GM18909 (cell line): ENCODE measurements at regions not wholly inside any gene's neighbourhood (a gene's known extent, or its start where the extent isn't known, plus 50 kb on each side); places are given as distances from the start of the nearest gene placed in this dataset.

Experiments
- ATAC-seq: cut with Tn5 transposase; IDR thresholded peaks from one replicate; pipeline ENCODE4 v1.9.1; 2021; ENCODE audit warnings: mild to moderate bottlenecking; ENCODE audit not compliant: unreplicated experiment, poor library complexity

DNA sequence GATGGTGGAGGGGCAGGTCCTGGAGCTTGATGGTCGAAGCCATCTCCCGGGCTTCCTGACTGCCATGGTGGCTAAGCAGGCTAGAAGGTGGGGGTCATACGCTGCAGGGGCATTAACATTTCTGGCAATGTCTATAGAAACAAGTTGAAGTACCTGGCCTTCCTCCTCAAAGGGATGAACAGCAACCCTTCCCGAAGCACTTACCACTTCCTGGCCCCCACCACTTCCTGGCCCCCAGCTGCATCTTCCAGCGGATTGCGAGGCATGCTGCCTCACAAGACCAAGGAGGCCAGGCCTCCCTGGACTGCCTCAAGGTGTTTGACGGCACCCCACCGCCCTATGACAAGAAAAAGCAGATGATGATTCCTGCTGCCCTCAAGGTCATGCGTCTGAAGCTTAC is 97.0 kb upstream of the MOCS2 start:
- ATAC-seq: no peak

DNA sequence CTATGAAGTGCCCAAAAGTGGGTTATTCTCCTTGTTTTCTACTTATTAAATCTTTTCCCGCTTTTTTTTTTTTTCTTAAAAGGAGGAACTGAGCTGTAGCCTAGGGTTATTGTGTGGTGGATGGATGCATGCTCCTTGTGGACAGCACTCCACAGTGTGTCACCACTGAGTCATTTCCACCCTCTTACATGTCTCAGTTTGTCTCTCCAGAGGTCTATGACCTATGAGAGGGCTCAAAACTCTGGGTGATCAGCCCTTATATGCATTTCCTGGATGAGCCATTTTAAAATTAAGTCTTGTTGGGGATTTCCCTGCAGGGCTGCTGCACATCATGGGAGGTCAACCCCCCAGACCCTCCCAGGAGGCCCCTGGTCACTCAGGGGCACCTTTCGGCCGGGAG is 102.2 kb upstream of the MOCS2 start:
- ATAC-seq: no peak

DNA sequence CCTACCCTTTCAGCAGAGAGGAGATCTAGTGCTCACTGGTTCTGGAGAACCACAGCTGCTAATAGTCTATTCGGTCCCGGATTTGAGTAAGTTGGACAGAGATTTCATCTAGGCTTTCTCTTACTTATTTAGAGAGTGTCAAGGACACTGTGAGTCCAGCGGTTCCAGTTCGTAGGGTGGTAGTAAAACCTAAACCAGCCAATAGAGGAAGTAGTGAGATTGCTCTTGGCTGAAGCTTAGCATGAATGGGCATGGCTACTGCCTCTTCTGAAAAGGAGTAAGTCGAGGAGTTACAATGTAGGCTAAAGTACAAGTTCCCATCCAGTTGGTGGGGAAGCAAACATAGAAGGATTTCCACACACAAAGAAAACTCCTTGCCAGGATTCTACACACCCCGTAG is 109.6 kb upstream of the MOCS2 start:
- no peak for ATAC-seq

DNA sequence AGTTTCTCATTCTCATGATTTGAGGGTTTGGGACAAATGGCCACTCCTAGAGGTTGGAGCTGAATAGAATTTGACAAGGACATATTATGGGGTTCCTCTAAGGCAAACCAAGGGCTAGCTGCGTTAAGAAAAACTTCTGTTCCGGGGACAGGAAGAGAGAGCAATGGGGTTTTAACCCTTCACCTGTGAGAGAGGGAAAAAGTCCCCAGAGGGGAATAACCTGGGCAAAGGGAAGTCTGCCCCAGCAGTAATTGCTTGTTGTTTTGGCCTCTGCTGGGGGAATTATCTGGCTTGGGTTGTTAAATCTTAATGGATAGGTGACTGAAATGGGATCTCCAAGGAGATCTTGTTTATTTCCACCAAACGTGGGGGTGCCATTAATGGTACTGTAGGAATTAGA is 110.1 kb upstream of the MOCS2 start:
- ATAC-seq: no peak

DNA sequence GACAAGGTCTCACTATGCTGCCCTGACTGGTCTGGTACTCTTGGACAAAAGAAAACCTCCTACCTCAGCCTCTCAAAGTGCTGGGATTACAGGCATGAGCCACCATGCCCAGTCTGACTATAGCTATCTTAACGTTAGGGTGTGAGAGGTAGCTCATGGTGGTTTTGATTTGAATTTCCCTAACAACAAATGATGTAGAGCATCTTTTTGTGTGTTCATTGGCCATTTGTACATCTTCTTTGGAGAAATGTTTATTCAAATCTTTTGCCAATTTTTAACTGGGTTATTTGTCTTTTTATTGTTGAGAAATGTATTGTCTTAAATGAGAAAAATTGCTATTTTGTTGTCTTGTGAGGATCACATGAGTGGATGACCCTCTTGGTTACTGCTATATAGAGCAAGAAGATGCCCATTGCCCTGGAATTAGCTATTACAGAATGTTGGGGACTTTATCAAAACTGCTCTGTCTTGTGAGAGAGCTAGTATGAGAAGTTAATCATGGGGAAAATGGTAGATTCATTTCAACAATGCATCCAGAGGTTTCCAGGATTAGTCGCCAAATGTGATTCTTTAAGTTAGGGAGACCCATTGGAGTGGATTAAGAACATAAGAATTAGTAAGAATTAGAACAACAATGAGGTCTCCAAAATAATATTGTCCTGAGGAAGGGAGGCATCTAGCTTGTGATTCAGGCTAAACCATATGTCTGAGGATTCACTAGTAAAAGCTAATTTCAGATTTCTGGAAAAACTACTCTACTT is 124.3 kb upstream of the MOCS2 start:
- ATAC-seq: no peak

DNA sequence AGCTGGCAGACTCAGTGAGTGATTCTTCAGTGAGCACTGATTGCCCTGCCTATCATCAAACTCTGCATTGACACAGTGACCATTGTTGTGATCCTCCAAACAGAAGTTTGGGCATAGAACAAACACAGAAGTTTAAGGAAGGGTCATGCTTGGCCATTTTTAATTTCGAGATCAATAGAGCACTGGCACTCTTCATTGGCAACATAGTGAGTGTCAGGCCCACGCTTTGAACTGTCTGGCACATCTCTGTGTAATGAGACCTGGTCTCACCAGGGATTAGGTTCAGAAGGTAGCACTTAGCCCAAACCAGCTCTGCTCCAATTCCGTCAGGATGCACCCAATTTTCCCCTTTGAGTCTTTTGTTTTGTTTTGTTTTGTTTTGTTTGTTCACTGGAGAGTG is 127.1 kb upstream of the MOCS2 start:
- no peak for ATAC-seq

DNA sequence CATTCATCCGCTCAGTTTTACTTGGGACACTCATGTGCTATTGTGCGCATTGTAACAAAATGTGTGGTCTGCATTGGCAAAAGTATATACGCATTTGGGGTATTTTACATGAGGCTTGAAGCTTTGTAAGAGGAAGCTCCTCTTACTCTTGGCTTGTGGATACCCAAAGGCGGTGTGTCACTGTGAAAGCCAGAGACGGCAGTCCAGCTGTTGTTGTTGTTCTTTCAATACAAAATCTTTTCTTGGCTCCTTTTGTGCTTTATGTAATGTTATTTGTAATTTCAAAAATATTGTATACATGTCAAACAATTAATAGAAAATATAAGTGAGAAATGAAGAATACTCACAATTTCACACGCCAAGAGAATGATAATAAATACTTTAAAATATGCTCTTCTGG is 128.3 kb upstream of the MOCS2 start:
- no peak for ATAC-seq

DNA sequence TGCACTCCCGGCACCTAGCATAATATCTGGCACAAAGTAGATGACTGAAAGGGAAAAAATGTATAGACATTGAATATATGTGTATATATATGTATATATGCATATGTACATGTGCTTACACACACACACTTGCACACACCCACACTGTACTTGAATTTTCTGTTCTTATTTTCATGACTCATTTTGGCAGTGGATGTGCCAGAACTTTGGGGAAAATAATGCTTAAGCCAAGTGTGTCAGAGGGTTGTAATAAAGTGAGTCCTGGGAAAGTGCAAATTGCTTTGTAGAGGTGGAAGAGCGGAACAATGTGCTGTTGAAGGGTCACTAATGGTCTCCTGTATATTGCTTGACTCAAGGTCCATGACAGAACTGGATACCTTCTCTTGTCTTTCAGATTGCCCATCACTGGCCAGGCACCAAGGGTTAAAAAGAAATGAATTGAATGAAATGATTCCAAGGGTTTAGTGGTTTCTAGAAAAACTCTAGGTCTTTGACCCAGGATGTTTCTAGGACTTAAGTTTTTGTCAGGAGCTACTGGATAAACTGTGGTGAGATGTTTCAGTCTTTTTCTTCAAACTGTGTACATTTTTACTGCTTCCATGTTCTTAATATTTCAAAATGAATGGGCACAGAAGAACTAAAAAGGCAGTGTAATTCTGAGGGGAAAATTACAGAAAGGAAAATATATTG is 129.9 kb upstream of the MOCS2 start:
- ATAC-seq: no peak

DNA sequence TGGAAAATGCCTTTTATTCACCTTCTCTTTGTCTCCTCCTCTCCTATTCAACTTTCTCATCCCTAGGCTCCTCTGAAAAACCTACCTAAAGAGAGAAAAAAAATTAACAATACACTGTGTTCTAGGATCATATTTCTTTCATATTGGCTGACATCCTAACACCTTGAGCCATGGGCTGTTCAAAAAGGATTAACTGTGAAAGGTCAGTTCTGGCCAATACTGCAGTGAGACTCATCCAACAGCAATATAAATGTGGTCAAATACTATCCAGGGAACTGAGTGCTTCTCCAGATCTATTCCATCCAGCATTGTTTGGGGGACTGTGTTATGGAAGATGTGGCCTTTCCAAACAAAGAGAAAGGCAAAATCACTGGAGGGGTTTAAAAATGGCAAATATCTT is 131.1 kb upstream of the MOCS2 start:
- no peak for ATAC-seq

DNA sequence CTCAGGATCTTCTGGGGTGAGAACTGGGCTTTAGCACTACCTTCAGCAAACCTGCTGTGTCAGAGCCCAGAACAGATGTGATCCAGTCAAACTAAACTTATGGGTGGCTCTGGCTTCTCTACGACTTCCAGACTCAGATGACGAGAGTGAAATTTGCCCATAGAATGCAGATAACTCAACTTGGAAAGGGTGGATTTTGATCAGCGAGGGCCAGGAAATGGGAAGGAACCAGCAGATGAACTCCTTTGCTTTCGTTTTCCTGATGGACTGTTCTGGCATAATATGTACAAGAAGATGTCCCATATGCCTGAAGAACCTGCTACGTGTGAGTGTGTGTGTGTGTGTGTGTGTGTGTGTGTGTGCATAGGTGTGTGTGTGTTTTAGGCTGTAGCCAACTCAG is 132.0 kb upstream of the MOCS2 start:
- ATAC-seq: no peak

DNA sequence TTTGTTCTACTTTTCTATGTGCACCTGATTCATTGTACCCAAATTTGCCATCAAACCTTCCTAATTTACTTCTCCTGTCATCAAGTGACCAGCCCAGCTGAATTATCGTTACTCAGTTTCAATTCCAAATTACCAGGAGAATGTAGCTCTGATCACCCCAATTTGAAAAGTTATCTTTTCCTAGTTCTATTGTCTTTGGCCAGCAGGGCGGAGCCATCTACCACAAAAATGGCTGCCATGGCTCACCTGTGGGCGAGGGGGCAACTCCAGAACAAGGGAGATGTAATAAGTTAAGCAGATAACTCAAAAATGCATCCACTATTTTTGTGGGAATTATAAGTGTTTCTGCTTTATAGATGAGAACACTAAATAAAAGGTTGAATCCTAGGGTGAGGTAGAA is 133.8 kb upstream of the MOCS2 start:
- no peak for ATAC-seq

DNA sequence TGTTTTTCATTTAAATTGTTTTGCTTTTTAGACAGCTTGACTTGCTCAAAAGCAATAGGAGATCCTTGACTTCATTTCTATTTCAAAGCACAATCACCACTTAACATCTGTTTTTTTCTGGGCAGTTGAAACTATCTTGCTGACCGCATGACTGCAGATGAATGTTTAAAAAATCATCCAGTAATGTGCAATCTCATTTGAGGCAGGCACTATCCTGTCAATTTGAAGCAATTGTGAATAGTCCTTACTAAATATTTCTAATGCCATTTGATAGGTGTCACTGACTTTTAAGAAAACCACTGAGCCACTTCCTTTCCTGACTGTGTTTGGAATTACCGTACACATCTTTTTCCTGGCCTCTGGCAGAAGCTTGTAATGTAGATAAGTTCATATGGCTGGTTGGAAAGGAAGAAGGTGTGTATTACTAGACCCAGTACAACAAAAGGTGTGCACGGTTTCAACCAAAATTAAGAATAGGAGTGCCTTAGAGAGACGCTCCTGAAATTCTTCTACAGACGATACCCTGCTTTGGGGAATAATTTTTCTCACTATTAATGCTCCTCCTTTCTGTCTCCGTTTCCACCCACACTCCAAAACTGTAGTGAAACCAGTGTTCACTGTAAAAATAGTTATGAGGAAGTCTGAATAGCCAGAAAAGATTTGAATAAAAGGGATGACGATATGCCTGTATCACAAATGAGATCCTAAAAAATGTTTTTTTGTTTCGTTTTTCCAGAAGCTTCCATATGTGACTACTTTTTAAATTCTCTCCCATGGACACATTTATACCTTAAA is 136.7 kb upstream of the MOCS2 start:
- no peak for ATAC-seq

DNA sequence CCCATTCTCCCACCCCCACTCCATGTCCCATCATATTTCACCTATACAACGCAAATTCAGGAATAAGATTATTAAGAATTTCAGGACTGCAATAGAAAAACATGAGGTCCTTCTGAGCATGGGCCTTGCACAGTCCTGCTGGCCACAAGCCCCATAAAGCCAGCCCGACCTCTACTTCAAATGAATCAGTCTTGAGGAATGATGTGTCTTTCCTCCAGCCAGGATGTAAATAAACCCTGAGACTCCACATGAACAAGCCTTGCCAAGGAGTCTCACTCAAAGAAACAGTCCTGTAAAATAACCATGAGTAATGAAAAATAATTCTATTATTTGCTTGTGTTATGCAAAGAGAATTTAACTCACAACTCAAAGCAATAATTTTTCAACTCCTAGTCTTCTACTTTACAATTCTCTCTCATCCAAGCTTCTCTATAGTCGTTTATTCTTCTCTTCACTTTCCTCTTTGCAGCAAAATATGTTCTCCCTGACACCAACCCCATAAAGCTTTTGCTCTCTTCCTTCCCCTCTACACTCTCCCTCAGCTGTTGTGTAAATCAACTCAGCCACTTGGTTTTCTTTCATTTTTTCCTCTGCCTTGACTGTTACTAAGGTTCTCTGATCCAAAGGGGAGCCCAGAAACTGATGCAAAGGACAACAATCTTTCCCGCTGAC is 140.1 kb upstream of the MOCS2 start:
- no peak for ATAC-seq

DNA sequence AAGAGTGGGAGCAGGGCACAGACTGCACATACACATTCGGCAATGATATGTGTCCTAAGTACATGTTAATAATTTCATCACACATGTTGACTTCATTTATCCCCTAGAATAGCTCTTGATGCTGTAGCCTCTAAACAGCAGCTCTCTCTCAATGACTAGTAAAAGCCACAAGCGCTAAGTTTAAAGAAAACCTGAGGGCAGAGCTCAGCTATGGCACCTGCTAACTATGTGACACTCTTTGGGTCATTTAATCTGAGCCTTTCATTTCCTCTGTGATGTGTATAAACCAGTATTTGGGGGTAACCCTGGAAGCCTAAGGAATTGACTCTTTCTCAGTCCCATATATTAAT is 140.6 kb upstream of the MOCS2 start:
- ATAC-seq: no peak

DNA sequence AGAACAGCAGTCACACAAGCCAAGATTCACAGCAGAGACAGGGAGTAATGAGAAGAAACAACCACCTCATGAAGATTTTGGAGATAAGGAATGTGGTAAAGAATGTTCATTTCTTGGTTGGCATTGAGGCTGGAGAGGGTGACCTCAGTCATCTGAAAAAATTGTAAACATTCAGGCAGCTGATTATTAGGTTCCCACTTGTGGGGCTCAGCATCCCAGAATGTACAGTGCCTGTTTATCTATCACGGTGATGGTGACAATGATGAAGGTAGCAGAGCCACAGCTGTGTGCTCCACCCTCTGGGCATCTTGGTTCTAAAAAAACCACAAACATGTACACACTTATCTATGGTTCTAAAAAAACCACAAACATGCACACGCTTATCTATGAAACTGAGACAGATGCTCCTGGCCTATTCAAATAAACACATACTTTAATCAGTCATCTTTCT is 143.9 kb upstream of the MOCS2 start:
- no peak for ATAC-seq

DNA sequence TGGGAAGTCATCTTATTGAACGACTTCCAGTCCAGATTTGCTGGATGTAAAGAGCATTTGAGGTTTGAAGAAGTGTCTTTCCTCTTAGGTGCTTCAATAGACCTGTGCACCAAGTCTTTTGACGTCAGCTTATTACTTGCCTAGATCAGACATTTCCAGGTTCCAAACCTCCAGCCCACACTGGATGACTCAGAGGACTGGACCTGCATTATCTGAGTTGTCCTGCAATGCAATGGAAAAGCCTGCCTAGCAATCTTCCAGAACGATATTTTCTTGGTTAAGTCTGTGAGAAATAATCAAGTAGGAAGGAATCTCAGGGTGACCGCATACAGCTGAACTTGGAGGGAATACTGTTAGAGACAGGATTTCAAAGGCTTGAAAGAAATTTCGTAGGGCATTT is 147.2 kb upstream of the MOCS2 start:
- ATAC-seq: no peak

DNA sequence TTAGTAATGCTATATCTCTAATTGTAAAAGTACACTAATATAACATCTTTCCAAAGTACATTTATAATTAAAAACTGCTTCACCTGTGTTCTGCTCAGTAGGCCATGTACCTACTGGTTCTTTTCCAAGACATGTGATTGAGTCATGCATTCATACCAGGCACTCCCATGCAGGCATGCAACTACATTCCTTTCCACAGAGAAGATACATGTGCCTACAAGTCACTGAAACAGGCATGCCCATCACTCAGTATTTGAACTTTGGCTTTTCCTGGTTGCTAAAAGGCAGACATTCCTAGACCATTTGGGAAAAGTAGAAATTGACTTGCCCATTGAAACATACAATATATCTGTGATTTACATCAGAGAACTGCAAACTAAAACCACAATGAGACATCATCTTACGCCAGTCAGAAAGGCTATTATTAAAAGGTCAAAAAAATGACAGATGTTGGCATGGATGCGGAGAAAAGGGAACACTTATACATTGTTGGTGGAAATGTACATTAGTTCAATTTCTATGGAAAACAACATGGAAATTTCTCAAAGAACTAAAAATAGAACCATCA is 148.3 kb upstream of the MOCS2 start:
- ATAC-seq: no peak

DNA sequence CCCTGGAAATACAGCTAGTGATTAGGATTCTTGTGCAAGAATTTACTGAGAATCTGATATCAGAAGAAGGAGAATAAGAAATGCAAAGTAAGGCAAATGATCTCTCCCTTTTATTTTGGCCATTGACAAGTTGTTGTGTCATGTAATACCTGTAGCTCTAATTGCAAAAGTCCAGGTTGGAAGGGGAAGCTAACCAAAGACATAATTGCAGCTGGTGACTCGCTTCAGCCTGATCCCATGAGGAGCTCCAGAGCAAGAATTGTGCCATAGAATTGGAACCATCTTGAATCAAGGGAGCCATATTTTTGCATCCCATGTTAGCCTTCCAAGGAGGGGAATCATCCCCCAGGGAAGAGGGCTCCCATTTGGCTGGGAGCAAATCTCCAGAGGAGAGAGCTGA is 149.6 kb upstream of the MOCS2 start:
- no peak for ATAC-seq

DNA sequence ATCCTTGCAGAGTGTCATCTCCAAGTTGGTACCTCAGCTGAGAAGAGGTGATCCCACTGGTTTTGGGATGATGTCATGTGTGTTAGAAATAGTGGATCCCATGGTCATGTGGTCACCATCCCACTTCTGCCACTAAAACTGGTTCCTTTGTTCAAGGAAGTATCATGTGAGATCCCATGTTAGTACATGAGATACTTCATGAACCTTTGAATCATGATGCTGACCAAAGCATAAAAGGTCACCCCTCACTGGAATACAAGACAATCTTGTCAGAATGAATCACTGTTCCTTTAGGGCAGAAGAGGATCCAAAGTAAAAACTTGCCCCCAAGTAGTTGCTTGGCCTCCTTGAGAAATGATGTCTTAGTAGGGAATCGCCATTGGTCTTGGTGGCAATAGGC is 150.9 kb upstream of the MOCS2 start:
- no peak for ATAC-seq

DNA sequence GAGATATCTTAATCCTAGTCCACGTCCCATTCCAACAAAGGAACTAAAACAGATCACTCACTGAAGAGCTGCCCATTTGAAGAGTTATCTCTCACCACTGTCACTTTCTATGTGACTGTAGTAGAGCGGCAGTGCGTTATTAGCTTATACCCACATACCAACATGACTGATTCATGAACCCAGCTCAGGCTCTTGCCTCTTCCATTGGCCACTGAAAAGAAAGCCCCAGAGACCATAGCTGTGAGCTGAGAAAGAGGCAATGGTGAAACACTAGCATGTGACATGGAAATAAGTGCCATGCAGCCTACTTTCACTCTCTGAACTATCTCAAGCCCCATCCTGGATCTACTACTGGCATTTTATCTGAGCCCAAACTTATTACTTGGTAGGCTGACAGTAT is 151.7 kb upstream of the MOCS2 start:
- ATAC-seq: no peak
